T-helper 1 cell (primary cell): ENCODE measurements at regions not wholly inside any gene's neighbourhood (a gene's known extent, or its start where the extent isn't known, plus 50 kb on each side); places are given as distances from the start of the nearest gene placed in this dataset.

ENCODE experiments used
- DNase-seq, 5 donors: peaks; one replicate each; pipeline ENCODE4 v3.0.0-alpha.2; 2012 to 2020

- no peak for DNase-seq
Measured at GRCh38 chr1:42033629-42034028, 114.9 kb upstream of the HIVEP3 start.

GRCh38 chr1:42017730-42018129 lies 99.0 kb upstream of the HIVEP3 start:
- no peak for DNase-seq

GRCh38 chr1:42017259-42017658 lies 98.5 kb upstream of the HIVEP3 start:
- peak in 1 of 5 donors; percentile 25 for DNase-seq

GRCh38 chr1:42014823-42015222 lies 96.1 kb upstream of the HIVEP3 start:
- DNase-seq, result no peak

GRCh38 chr1:42013881-42014470 lies 95.3 kb upstream of the HIVEP3 start:
- DNase-seq, result no peak

- DNase-seq, result no peak
Measured at GRCh38 chr1:42012852-42013251, 94.1 kb upstream of the HIVEP3 start.

- no peak for DNase-seq
Measured at GRCh38 chr1:42010381-42010780, 91.7 kb upstream of the HIVEP3 start.

GRCh38 chr1:42008264-42008663 lies 89.5 kb upstream of the HIVEP3 start:
- no peak for DNase-seq

- DNase-seq, result no peak
Measured at GRCh38 chr1:42006836-42007235, 88.1 kb upstream of the HIVEP3 start.

GRCh38 chr1:42006093-42006492 lies 87.4 kb upstream of the HIVEP3 start:
- no peak for DNase-seq

- no peak for DNase-seq
Measured at GRCh38 chr1:42005530-42005929, 86.8 kb upstream of the HIVEP3 start.

- no peak for DNase-seq
Measured at GRCh38 chr1:42004860-42005259, 86.1 kb upstream of the HIVEP3 start.

- DNase-seq, result no peak
Measured at GRCh38 chr1:42004322-42004721, 85.6 kb upstream of the HIVEP3 start.

GRCh38 chr1:42003433-42003832 lies 84.7 kb upstream of the HIVEP3 start:
- no peak for DNase-seq

GRCh38 chr1:42002220-42002619 lies 83.5 kb upstream of the HIVEP3 start:
- DNase-seq, result no peak

- no peak for DNase-seq
Measured at GRCh38 chr1:42000766-42001165, 82.0 kb upstream of the HIVEP3 start.

- DNase-seq, result no peak
Measured at GRCh38 chr1:41999884-42000283, 81.2 kb upstream of the HIVEP3 start.

- DNase-seq, result no peak
Measured at GRCh38 chr1:41998250-41998649, 79.5 kb upstream of the HIVEP3 start.

- DNase-seq, result no peak
Measured at GRCh38 chr1:41997153-41997552, 78.4 kb upstream of the HIVEP3 start.

GRCh38 chr1:41995441-41996130 lies 76.9 kb upstream of the HIVEP3 start:
- DNase-seq, result no peak

- DNase-seq, result no peak
Measured at GRCh38 chr1:41994195-41994894, 75.6 kb upstream of the HIVEP3 start.

GRCh38 chr1:41983451-41983850 lies 64.7 kb upstream of the HIVEP3 start:
- DNase-seq, result no peak

GRCh38 chr1:41981796-41982195 lies 63.1 kb upstream of the HIVEP3 start:
- DNase-seq, result no peak
